CD4-positive, CD25-positive, alpha-beta regulatory T cell (primary cell): ENCODE measurements at regions not wholly inside any gene's neighbourhood (a gene's known extent, or its start where the extent isn't known, plus 50 kb on each side); places are given as distances from the start of the nearest gene placed in this dataset.

Experiments
- ATAC-seq, 2 donors: fragments of 150-1000 bp; cut with Tn5 transposase; one replicate each; pipeline ENCODE4 v1.10.0; 2021; ENCODE audit warnings: low read depth in 2 of 2, moderate number of reproducible peaks in 2 of 2, moderate library complexity in 1 of 2
- DNase-seq, 3 donors: peaks; one replicate each; pipeline versions ENCODE4 v3.0.0 to v3.0.0-alpha.2; 2012 to 2022; ENCODE audit warnings: mixed read lengths in 1 of 3
- H3K27ac ChIP-seq: one replicate; pipeline ENCODE4 v1.7.0; 2013; ENCODE audit warnings: mild to moderate bottlenecking, low read length; ENCODE audit not compliant: insufficient read depth, poor library complexity, severe bottlenecking
- H3K27me3 ChIP-seq: one replicate; pipeline ENCODE4 v1.7.0; 2013; ENCODE audit warnings: low read length; ENCODE audit not compliant: control insufficient read depth, insufficient read depth
- H3K36me3 ChIP-seq: one replicate; pipeline ENCODE4 v1.7.0; 2013; ENCODE audit warnings: mild to moderate bottlenecking, low read length, moderate library complexity; ENCODE audit not compliant: control insufficient read depth, insufficient read depth
- H3K4me1 ChIP-seq: 2 replicates; pipeline ENCODE4 v1.7.0; 2013; ENCODE audit warnings: mild to moderate bottlenecking, low read length; ENCODE audit not compliant: insufficient read depth, control insufficient read depth, poor library complexity, severe bottlenecking
- H3K4me3 ChIP-seq: one replicate; pipeline ENCODE4 v1.7.0; 2013; ENCODE audit warnings: low read depth, mild to moderate bottlenecking, low read length, moderate library complexity
- H3K9me3 ChIP-seq, 2 experiments: 1 replicate in 1 of 2; 2 replicates in 1 of 2; pipeline ENCODE4 v1.7.0; 2013; ENCODE audit warnings: low read length in 2 of 2, mild to moderate bottlenecking in 1 of 2, moderate library complexity in 1 of 2; ENCODE audit not compliant: control insufficient read depth in 2 of 2
- H3K27ac Mint-ChIP-seq, 3 donors: one replicate each; pipeline ENCODE4 v1.8.0; 2020 to 2022; ENCODE audit warnings: mild to moderate bottlenecking in 3 of 3, mixed read lengths in 3 of 3, moderate library complexity in 2 of 3
- H3K27me3 Mint-ChIP-seq: one replicate; pipeline ENCODE4 v1.8.0; 2022; ENCODE audit warnings: mild to moderate bottlenecking, mixed read lengths
- H3K36me3 Mint-ChIP-seq: one replicate; pipeline ENCODE4 v1.8.0; 2020; ENCODE audit warnings: mixed read lengths
- H3K4me1 Mint-ChIP-seq, 4 donors: one replicate each; pipeline ENCODE4 v1.8.0; 2020 to 2022; ENCODE audit warnings: mixed read lengths in 4 of 4, mild to moderate bottlenecking in 1 of 4
- H3K4me3 Mint-ChIP-seq, 4 donors: one replicate each; pipeline ENCODE4 v1.8.0; 2020 to 2022; ENCODE audit warnings: mild to moderate bottlenecking in 4 of 4, mixed read lengths in 4 of 4, moderate library complexity in 3 of 4
- H3K9me3 Mint-ChIP-seq, 7 donors: one replicate each; pipeline ENCODE4 v1.8.0; 2020 to 2022; ENCODE audit warnings: mixed read lengths in 7 of 7, mild to moderate bottlenecking in 3 of 7, moderate library complexity in 2 of 7

- H3K4me3 ChIP-seq: no peak overlapping the region
- H3K36me3 ChIP-seq: no peaks in the 10 kb centered on the region
- DNase-seq: no peak
- no peak for ATAC-seq
- H3K4me1 ChIP-seq: no peaks in the 10 kb centered on the region
- Mint-ChIP-seq H3K4me3 (no peak overlapping the region), H3K4me1 (no peaks in the 10 kb centered on the region), H3K36me3 (no peaks in the 10 kb centered on the region), H3K9me3 (peaks cover 0 to 9% (median 0%) of the 10 kb centered on the region in 7 donors), H3K27ac (no peak overlapping the region), H3K27me3 (peaks cover 5% of the 10 kb centered on the region)
- no peak overlapping the region for H3K27ac ChIP-seq
- H3K9me3 ChIP-seq: no peaks in the 10 kb centered on the region
- no peaks in the 10 kb centered on the region for H3K27me3 ChIP-seq
Measured at GRCh38 chr5:8019719-8020218, 150.8 kb downstream of the MTRR start.

DNA sequence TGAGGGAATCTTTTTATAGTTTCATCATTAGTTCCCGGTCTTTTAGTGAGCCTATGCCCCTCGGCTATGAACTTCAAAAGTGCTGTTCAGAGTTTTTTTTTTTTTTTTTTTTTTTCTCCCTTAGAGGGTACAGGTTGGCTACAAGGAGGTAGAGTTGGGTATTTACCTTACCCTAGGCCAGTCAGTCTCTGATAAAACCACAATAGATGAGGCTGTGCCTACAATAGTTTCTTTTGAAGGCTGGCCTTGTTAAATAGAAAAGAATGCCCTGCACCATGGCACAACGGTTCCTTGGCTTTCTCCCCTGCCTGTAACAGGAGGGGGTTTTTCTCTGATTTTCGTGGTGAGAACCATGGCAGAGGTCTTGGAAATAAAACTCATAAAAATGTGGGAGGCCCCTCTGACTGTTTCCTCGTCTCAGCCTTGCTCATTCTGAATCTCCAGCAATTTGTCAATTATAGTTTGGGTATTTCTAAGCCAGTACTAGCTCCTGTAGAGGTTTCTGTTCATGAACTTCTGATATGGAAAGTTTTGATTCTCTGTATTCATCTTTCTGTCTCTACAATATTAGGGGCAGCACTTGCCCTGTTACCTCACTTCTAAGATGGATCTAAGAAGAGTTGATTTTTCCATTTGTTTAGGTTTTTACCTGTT is 152.0 kb downstream of the MTRR start:
- H3K9me3 ChIP-seq: no peaks in the 10 kb centered on the region
- no peak overlapping the region for H3K4me3 Mint-ChIP-seq
- peaks cover 0 to 9% (median 0%) of the 10 kb centered on the region in 7 donors for H3K9me3 Mint-ChIP-seq
- H3K36me3 Mint-ChIP-seq: no peaks in the 10 kb centered on the region
- no peak for DNase-seq
- H3K27ac ChIP-seq: no peak overlapping the region
- no peaks in the 10 kb centered on the region for H3K4me1 Mint-ChIP-seq
- no peaks in the 10 kb centered on the region for H3K4me1 ChIP-seq
- H3K27me3 Mint-ChIP-seq: peaks cover 5% of the 10 kb centered on the region
- no peak overlapping the region for H3K4me3 ChIP-seq
- no peak for ATAC-seq
- H3K27ac Mint-ChIP-seq: no peak overlapping the region
- H3K36me3 ChIP-seq: no peaks in the 10 kb centered on the region
- H3K27me3 ChIP-seq: no peaks in the 10 kb centered on the region

- peaks cover 0 to 2% (median 0%) of the 10 kb centered on the region in 7 donors for H3K9me3 Mint-ChIP-seq
- Histone ChIP-seq H3K27ac (no peak overlapping the region), H3K9me3 (no peaks in the 10 kb centered on the region), H3K36me3 (no peaks in the 10 kb centered on the region), H3K27me3 (no peaks in the 10 kb centered on the region), H3K4me3 (no peak overlapping the region), H3K4me1 (no peaks in the 10 kb centered on the region)
- H3K27ac Mint-ChIP-seq: no peak overlapping the region
- no peaks in the 10 kb centered on the region for H3K4me1 Mint-ChIP-seq
- DNase-seq (no peak), ATAC-seq (no peak)
- H3K27me3 Mint-ChIP-seq: no peaks in the 10 kb centered on the region
- no peaks in the 10 kb centered on the region for H3K36me3 Mint-ChIP-seq
- H3K4me3 Mint-ChIP-seq: no peak overlapping the region
Measured at GRCh38 chr5:8028243-8028642, 159.3 kb downstream of the MTRR start.

DNA sequence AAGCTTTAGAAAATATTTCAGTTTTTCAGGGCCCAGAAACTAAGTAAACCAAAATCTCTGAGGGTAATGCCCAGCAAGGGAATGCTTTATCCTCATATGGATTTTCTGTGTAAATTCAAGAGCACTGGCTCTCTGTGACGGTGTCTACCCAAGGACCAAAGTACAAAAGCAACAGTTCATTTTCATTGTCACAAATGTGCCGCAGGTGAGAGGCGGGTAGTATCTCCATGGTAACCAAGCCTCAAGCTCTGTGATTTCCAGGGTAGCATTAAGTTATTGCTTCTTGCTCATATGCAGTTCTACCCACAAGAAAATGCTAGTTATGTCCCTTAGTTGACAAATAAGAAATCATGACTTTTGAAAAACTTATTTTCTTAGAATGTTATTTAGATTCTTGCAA is 164.3 kb downstream of the MTRR start:
- Histone ChIP-seq H3K27ac (no peak overlapping the region), H3K36me3 (no peaks in the 10 kb centered on the region), H3K4me3 (no peak overlapping the region), H3K27me3 (no peaks in the 10 kb centered on the region), H3K4me1 (no peaks in the 10 kb centered on the region), H3K9me3 (no peaks in the 10 kb centered on the region)
- ATAC-seq: no peak
- Mint-ChIP-seq H3K27me3 (no peaks in the 10 kb centered on the region), H3K27ac (no peak overlapping the region), H3K9me3 (peaks cover 0 to 3% (median 0%) of the 10 kb centered on the region in 7 donors), H3K36me3 (no peaks in the 10 kb centered on the region), H3K4me1 (no peaks in the 10 kb centered on the region), H3K4me3 (no peak overlapping the region)
- DNase-seq: no peak

DNA sequence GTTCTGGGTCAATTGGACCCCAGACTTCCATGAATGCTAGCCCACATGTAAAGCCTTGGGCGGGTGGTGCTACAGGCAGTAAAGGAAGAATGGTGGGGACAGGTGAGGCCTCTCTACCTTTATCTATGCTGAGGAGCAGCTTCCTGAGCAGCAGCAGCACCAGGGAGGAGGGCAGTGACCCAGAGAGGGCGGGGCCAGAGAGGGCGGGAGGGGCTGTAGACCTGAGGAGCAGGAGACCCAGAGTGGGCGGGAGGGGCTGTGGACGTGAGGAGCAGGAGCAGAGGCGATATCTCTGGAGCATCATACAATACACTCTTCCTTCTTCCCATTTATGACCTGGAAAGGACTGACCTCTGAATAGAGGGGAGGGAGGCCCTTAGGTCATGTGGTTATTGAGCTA is 165.9 kb downstream of the MTRR start:
- no peak overlapping the region for H3K27ac ChIP-seq
- no peak for DNase-seq
- Mint-ChIP-seq H3K27ac (no peak overlapping the region), H3K9me3 (peaks cover 0 to 3% (median 3%) of the 10 kb centered on the region in 7 donors), H3K4me3 (no peak overlapping the region), H3K4me1 (no peaks in the 10 kb centered on the region), H3K27me3 (no peaks in the 10 kb centered on the region), H3K36me3 (no peaks in the 10 kb centered on the region)
- H3K4me3 ChIP-seq: no peak overlapping the region
- H3K9me3 ChIP-seq: no peaks in the 10 kb centered on the region
- H3K27me3 ChIP-seq: no peaks in the 10 kb centered on the region
- no peak for ATAC-seq
- H3K36me3 ChIP-seq: no peaks in the 10 kb centered on the region
- no peaks in the 10 kb centered on the region for H3K4me1 ChIP-seq

GRCh38 chr5:8048920-8049319 is 180.0 kb downstream of the MTRR start:
- H3K9me3 ChIP-seq: no peaks in the 10 kb centered on the region
- H3K4me1 Mint-ChIP-seq: no peaks in the 10 kb centered on the region
- H3K4me3 ChIP-seq: no peak overlapping the region
- H3K27me3 ChIP-seq: no peaks in the 10 kb centered on the region
- ATAC-seq (no peak), DNase-seq (no peak)
- H3K9me3 Mint-ChIP-seq: peaks cover 0 to 18% (median 3%) of the 10 kb centered on the region in 7 donors
- H3K4me3 Mint-ChIP-seq: no peak overlapping the region
- no peak overlapping the region for H3K27ac Mint-ChIP-seq
- no peaks in the 10 kb centered on the region for H3K36me3 ChIP-seq
- no peak overlapping the region for H3K27ac ChIP-seq
- H3K36me3 Mint-ChIP-seq: no peaks in the 10 kb centered on the region
- H3K4me1 ChIP-seq: no peaks in the 10 kb centered on the region
- no peaks in the 10 kb centered on the region for H3K27me3 Mint-ChIP-seq

GRCh38 chr5:8050616-8051175 is 181.7 kb downstream of the MTRR start:
- H3K9me3 Mint-ChIP-seq: peaks cover 0 to 9% (median 3%) of the 10 kb centered on the region in 7 donors
- H3K36me3 Mint-ChIP-seq: no peaks in the 10 kb centered on the region
- no peaks in the 10 kb centered on the region for H3K27me3 Mint-ChIP-seq
- no peak for ATAC-seq
- H3K4me3 ChIP-seq: no peak overlapping the region
- no peaks in the 10 kb centered on the region for H3K4me1 ChIP-seq
- no peaks in the 10 kb centered on the region for H3K9me3 ChIP-seq
- H3K4me3 Mint-ChIP-seq: no peak overlapping the region
- no peak for DNase-seq
- H3K27ac Mint-ChIP-seq: no peak overlapping the region
- no peaks in the 10 kb centered on the region for H3K27me3 ChIP-seq
- H3K27ac ChIP-seq: no peak overlapping the region
- no peaks in the 10 kb centered on the region for H3K36me3 ChIP-seq
- no peaks in the 10 kb centered on the region for H3K4me1 Mint-ChIP-seq

- Histone ChIP-seq H3K27ac (no peak overlapping the region), H3K4me1 (no peaks in the 10 kb centered on the region), H3K36me3 (no peaks in the 10 kb centered on the region), H3K27me3 (no peaks in the 10 kb centered on the region), H3K9me3 (no peaks in the 10 kb centered on the region), H3K4me3 (no peak overlapping the region)
- H3K36me3 Mint-ChIP-seq: no peaks in the 10 kb centered on the region
- H3K9me3 Mint-ChIP-seq: peaks cover 0 to 9% (median 3%) of the 10 kb centered on the region in 7 donors
- no peaks in the 10 kb centered on the region for H3K27me3 Mint-ChIP-seq
- H3K4me3 Mint-ChIP-seq: no peak overlapping the region
- no peak overlapping the region for H3K27ac Mint-ChIP-seq
- no peaks in the 10 kb centered on the region for H3K4me1 Mint-ChIP-seq
- ATAC-seq (no peak), DNase-seq (no peak)
Measured at GRCh38 chr5:8053270-8053669, 184.3 kb downstream of the MTRR start.
